ENCODE measurements at regions not wholly inside any gene's neighbourhood (a gene's known extent, or its start where the extent isn't known, plus 50 kb on each side); places are given as distances from the start of the nearest gene placed in this dataset.

DNA sequence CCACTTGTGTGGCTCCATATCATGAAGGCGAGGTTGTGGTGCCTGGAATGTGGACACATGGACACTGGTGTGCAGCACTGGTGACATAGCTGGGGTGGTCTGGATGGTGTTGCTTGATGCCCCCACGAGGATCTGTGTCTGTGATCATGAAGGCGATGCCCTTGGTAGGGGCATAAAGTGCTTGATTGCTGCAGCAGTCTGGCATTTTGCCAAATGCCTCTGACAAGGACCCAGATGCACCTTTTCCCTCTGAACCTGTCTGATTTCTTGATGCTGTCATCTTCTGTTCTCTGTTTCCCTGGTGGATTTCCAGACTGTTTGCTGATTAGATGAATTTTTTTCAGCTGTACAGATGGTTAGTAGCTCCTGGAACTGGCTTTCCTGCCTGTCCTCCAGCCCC, 752.0 kb upstream of the HS6ST1 start:
- Histone ChIP-seq H4K20me1 (ENCODE audit: insufficient read depth) (no peaks in the 10 kb centered on the region), H3K27ac (no peak overlapping the region), H3K36me3 (ENCODE audit: insufficient read depth) (no peaks in the 10 kb centered on the region), H3K27me3 (ENCODE audit: insufficient read depth, low read depth) (no peaks in the 10 kb centered on the region), H3K4me2 (no peak overlapping the region), H2AFZ (ENCODE audit: low read depth) (no peak overlapping the region), H3K4me3 (IDR thresholded peaks at IDR 0.05; ENCODE audit: insufficient read depth, low read depth, low read length) (no peak overlapping the region), H3K9ac (no peak overlapping the region), H3K79me2 (ENCODE audit: insufficient read depth, low read depth) (no peaks in the 10 kb centered on the region), H3K4me1 (ENCODE audit: low read depth, poor library complexity, severe bottlenecking) (no peaks in the 10 kb centered on the region)
- no peak for TF ChIP-seq CTCF (conservative IDR thresholded peaks at IDR 0.05; ENCODE audit: low read depth, low read length)

- Histone ChIP-seq H3K4me3 (IDR thresholded peaks at IDR 0.05; ENCODE audit: insufficient read depth, low read depth, low read length) (no peak overlapping the region), H3K27me3 (ENCODE audit: insufficient read depth, low read depth) (no peaks in the 10 kb centered on the region), H3K27ac (no peak overlapping the region), H3K79me2 (ENCODE audit: insufficient read depth, low read depth) (no peaks in the 10 kb centered on the region), H4K20me1 (ENCODE audit: insufficient read depth) (no peaks in the 10 kb centered on the region), H2AFZ (ENCODE audit: low read depth) (no peak overlapping the region), H3K36me3 (ENCODE audit: insufficient read depth) (no peaks in the 10 kb centered on the region), H3K4me2 (no peak overlapping the region), H3K4me1 (ENCODE audit: low read depth, poor library complexity, severe bottlenecking) (no peaks in the 10 kb centered on the region), H3K9ac (no peak overlapping the region)
- no peak for TF ChIP-seq CTCF (conservative IDR thresholded peaks at IDR 0.05; ENCODE audit: low read depth, low read length)
Measured at GRCh38 chr2:129071531-129071930, 752.9 kb upstream of the HS6ST1 start.

- Histone ChIP-seq H3K4me1 (ENCODE audit: low read depth, poor library complexity, severe bottlenecking) (no peaks in the 10 kb centered on the region), H2AFZ (ENCODE audit: low read depth) (no peak overlapping the region), H3K36me3 (ENCODE audit: insufficient read depth) (no peaks in the 10 kb centered on the region), H4K20me1 (ENCODE audit: insufficient read depth) (no peaks in the 10 kb centered on the region), H3K79me2 (ENCODE audit: insufficient read depth, low read depth) (no peaks in the 10 kb centered on the region), H3K4me2 (no peak overlapping the region), H3K27me3 (ENCODE audit: insufficient read depth, low read depth) (no peaks in the 10 kb centered on the region), H3K9ac (no peak overlapping the region), H3K4me3 (IDR thresholded peaks at IDR 0.05; ENCODE audit: insufficient read depth, low read depth, low read length) (no peak overlapping the region), H3K27ac (no peak overlapping the region)
- TF ChIP-seq CTCF (conservative IDR thresholded peaks at IDR 0.05; ENCODE audit: low read depth, low read length) = no peak
Measured at GRCh38 chr2:129074298-129074920, 755.7 kb upstream of the HS6ST1 start.

DNA sequence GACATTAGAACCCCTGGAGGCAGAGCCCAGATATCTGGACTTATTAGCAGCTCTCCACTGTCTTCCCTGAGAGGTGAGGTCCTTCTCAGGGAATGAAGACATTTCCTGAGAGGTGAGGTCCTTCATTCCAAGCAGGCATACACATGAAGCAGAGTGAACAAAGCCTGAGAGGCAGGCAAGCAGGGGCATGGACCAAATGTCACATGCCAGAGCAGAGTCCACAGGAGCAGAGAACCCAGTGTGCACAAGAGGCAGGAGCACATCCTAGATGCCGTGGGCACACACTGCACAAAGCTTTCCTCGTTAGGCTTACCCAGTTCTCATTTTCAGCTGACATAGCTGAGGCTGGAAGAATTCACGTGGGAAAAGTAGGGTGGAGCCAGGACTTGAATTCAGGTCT, 759.9 kb upstream of the HS6ST1 start:
- H3K27me3 ChIP-seq (ENCODE audit: insufficient read depth, low read depth) = no peaks in the 10 kb centered on the region
- no peaks in the 10 kb centered on the region for H4K20me1 ChIP-seq (ENCODE audit: insufficient read depth)
- no peaks in the 10 kb centered on the region for H3K36me3 ChIP-seq (ENCODE audit: insufficient read depth)
- H3K79me2 ChIP-seq (ENCODE audit: insufficient read depth, low read depth) = no peaks in the 10 kb centered on the region
- H3K4me1 ChIP-seq (ENCODE audit: low read depth, poor library complexity, severe bottlenecking) = no peaks in the 10 kb centered on the region
- no peak overlapping the region for H2AFZ ChIP-seq (ENCODE audit: low read depth)
- no peak overlapping the region for H3K9ac ChIP-seq
- no peak overlapping the region for H3K4me3 ChIP-seq (IDR thresholded peaks at IDR 0.05; ENCODE audit: insufficient read depth, low read depth, low read length)
- no peak overlapping the region for H3K4me2 ChIP-seq
- H3K27ac ChIP-seq = no peak overlapping the region
- TF ChIP-seq CTCF (conservative IDR thresholded peaks at IDR 0.05; ENCODE audit: low read depth, low read length) = no peak

Measured in KMS-11 (cell line).